Neuronal stem cell (in vitro differentiated cells): ENCODE measurements at regions not wholly inside any gene's neighbourhood (a gene's known extent, or its start where the extent isn't known, plus 50 kb on each side); places are given as distances from the start of the nearest gene placed in this dataset.

Source experiments
- DNase-seq: peaks from one replicate; pipeline ENCODE4 v3.0.0-alpha.2; 2013; ENCODE audit warnings: low spot score
- H2AFZ ChIP-seq: one replicate; pipeline ENCODE4 v1.6.1; 2013; ENCODE audit warnings: mild to moderate bottlenecking, low read length, inconsistent platforms
- H2AK5ac ChIP-seq: 2 replicates; pipeline ENCODE4 v1.6.1; 2013; ENCODE audit warnings: low read depth, mild to moderate bottlenecking, inconsistent platforms, low read length, moderate library complexity, mixed read lengths
- H2BK120ac ChIP-seq: 2 replicates; pipeline ENCODE4 v1.6.1; 2013; ENCODE audit warnings: low read depth, mild to moderate bottlenecking, inconsistent platforms, low read length, moderate library complexity, mixed read lengths
- H2BK12ac ChIP-seq: one replicate; pipeline ENCODE4 v1.6.1; 2013; ENCODE audit warnings: low read length, inconsistent platforms
- H2BK15ac ChIP-seq: 2 replicates; pipeline ENCODE4 v1.6.1; 2013; ENCODE audit warnings: mild to moderate bottlenecking, low read length, inconsistent platforms, mixed read lengths
- H2BK5ac ChIP-seq: one replicate; pipeline ENCODE4 v1.6.1; 2013; ENCODE audit warnings: inconsistent platforms, mild to moderate bottlenecking, low read length, moderate library complexity
- H3K14ac ChIP-seq: one replicate; pipeline ENCODE4 v1.6.1; 2013; ENCODE audit warnings: low read length, inconsistent platforms
- H3K18ac ChIP-seq: 2 replicates; pipeline ENCODE4 v1.6.1; 2013; ENCODE audit warnings: low read length, inconsistent platforms
- H3K23ac ChIP-seq: 2 replicates; pipeline ENCODE4 v1.6.1; 2013; ENCODE audit warnings: low read depth, mild to moderate bottlenecking, mixed read lengths, low read length, inconsistent platforms; ENCODE audit not compliant: poor library complexity
- H3K27ac ChIP-seq: replicated peaks from 3 replicates; pipeline ENCODE4 v1.5.1; 2013; ENCODE audit warnings: low read length, inconsistent platforms
- H3K27me3 ChIP-seq, 3 experiments: 2 replicates each; pipeline ENCODE4 v1.6.1; 2013; ENCODE audit warnings: low read length in 3 of 3, mild to moderate bottlenecking in 2 of 3, inconsistent platforms in 1 of 3, low read depth in 1 of 3, mixed read lengths in 1 of 3, moderate library complexity in 1 of 3; ENCODE audit not compliant: control insufficient read depth in 3 of 3, insufficient read depth in 3 of 3
- H3K36me3 ChIP-seq, 2 donors: replicated peaks in 1 of 2; 2 replicates each; pipeline ENCODE4 v1.6.1; 2013; ENCODE audit warnings: low read length in 2 of 2; ENCODE audit not compliant: control insufficient read depth in 2 of 2, insufficient read depth in 2 of 2
- H3K4ac ChIP-seq: 2 replicates; pipeline ENCODE4 v1.6.1; 2013; ENCODE audit warnings: inconsistent platforms, mild to moderate bottlenecking, low read length, moderate library complexity
- H3K4me1 ChIP-seq, 2 donors: 1 replicate in 1 of 2; 2 replicates in 1 of 2; pipeline ENCODE4 v1.6.1; 2013; ENCODE audit warnings: low read length in 2 of 2, low read depth in 1 of 2; ENCODE audit not compliant: control insufficient read depth in 2 of 2, insufficient read depth in 1 of 2
- H3K4me2 ChIP-seq: one replicate; pipeline ENCODE4 v1.6.1; 2013; ENCODE audit warnings: mild to moderate bottlenecking, low read length, inconsistent platforms; ENCODE audit not compliant: insufficient read depth, poor library complexity, severe bottlenecking
- H3K4me3 ChIP-seq, 2 donors: 2 replicates each; pipeline ENCODE4 v1.5.1; 2013; ENCODE audit warnings: low read length in 2 of 2, mild to moderate bottlenecking in 2 of 2, inconsistent platforms in 1 of 2, moderate library complexity in 1 of 2
- H3K79me1 ChIP-seq: one replicate; pipeline ENCODE4 v1.6.1; 2013; ENCODE audit warnings: low read depth, mild to moderate bottlenecking, inconsistent platforms, low read length, moderate library complexity
- H3K9ac ChIP-seq: one replicate; pipeline ENCODE4 v1.6.1; 2013; ENCODE audit warnings: mild to moderate bottlenecking, low read depth, low read length, inconsistent platforms; ENCODE audit not compliant: poor library complexity
- H3K9me3 ChIP-seq, 2 donors: replicated peaks in 1 of 2; 2 replicates each; pipeline versions ENCODE3 to v1.6.1; 2013; ENCODE audit warnings: low read length in 2 of 2, mild to moderate bottlenecking in 2 of 2, inconsistent platforms in 1 of 2, low read depth in 1 of 2, mixed read lengths in 1 of 2, moderate library complexity in 1 of 2; ENCODE audit not compliant: control insufficient read depth in 2 of 2, insufficient read depth in 1 of 2
- H4K8ac ChIP-seq: one replicate; pipeline ENCODE4 v1.6.1; 2013; ENCODE audit warnings: low read depth, mild to moderate bottlenecking, inconsistent platforms, low read length, moderate library complexity
- H4K91ac ChIP-seq: one replicate; pipeline ENCODE4 v1.6.1; 2013; ENCODE audit warnings: low read length, low read depth, mild to moderate bottlenecking, inconsistent platforms; ENCODE audit not compliant: poor library complexity
- WGBS, 2 donors: extraction: QIAGEN DNeasy Blood & Tissue Kit; methylation state at CpG; one replicate each; pipeline ENCODE4 v1.1.7; 2013; ENCODE audit warnings: missing lambda C conversion rate in 2 of 2, mixed read lengths in 1 of 2; ENCODE audit not compliant: insufficient read length in 2 of 2, insufficient replicate concordance in 1 of 2; ENCODE audit errors: extremely low coverage in 2 of 2; 5-methylcytosine and 5-hydroxymethylcytosine counted together

- Histone ChIP-seq H3K4me3 (no peak overlapping the region), H2AFZ (no peak overlapping the region)
- no CpG with 5 or more reads among the region's 1 CpG for WGBS, 2 donors
Measured at GRCh38 chr13:76471486-76471885, 414.7 kb downstream of the KCTD12 start.

GRCh38 chr13:76470991-76471390, 415.2 kb downstream of the KCTD12 start:
- H3K4me3 ChIP-seq, result no peak overlapping the region
- no peak overlapping the region for H4K91ac ChIP-seq
- no peaks in the 10 kb centered on the region for H3K36me3 ChIP-seq
- no peaks in the 10 kb centered on the region for H3K27me3 ChIP-seq
- no peak for DNase-seq
- no peak overlapping the region for H2BK15ac ChIP-seq
- H3K14ac ChIP-seq, result no peak overlapping the region
- no peaks in the 10 kb centered on the region for H3K79me1 ChIP-seq
- H4K8ac ChIP-seq, result no peak overlapping the region
- H3K9ac ChIP-seq, result no peak overlapping the region
- no peak overlapping the region for H2BK120ac ChIP-seq
- no peaks in the 10 kb centered on the region for H3K9me3 ChIP-seq
- H3K4me1 ChIP-seq, result no peaks in the 10 kb centered on the region
- WGBS, 2 donors, result no CpG with 5 or more reads among the region's 6 CpGs
- H3K4me2 ChIP-seq, result no peak overlapping the region
- no peak overlapping the region for H3K4ac ChIP-seq
- no peak overlapping the region for H2BK12ac ChIP-seq
- H3K18ac ChIP-seq, result no peak overlapping the region
- no peak overlapping the region for H3K23ac ChIP-seq
- no peak overlapping the region for H2AK5ac ChIP-seq
- no peak overlapping the region for H2BK5ac ChIP-seq
- H3K27ac ChIP-seq, result no peak overlapping the region
- H2AFZ ChIP-seq, result no peak overlapping the region

More at GRCh38 chr13:76471486-76471885, 414.7 kb downstream of the KCTD12 start:
- H2BK5ac ChIP-seq, result no peak overlapping the region
- no peak overlapping the region for H3K23ac ChIP-seq
- no peak overlapping the region for H3K14ac ChIP-seq
- H3K4me2 ChIP-seq, result no peak overlapping the region
- no peak overlapping the region for H3K27ac ChIP-seq
- no peaks in the 10 kb centered on the region for H3K27me3 ChIP-seq
- no peak overlapping the region for H3K18ac ChIP-seq
- no peaks in the 10 kb centered on the region for H3K36me3 ChIP-seq
- no peak overlapping the region for H3K9ac ChIP-seq
- no peak for DNase-seq
- no peaks in the 10 kb centered on the region for H3K4me1 ChIP-seq
- H2BK120ac ChIP-seq, result no peak overlapping the region
- no peak overlapping the region for H3K4ac ChIP-seq
- no peak overlapping the region for H2BK12ac ChIP-seq
- no peak overlapping the region for H4K8ac ChIP-seq
- H2BK15ac ChIP-seq, result no peak overlapping the region
- H4K91ac ChIP-seq, result no peak overlapping the region
- no peaks in the 10 kb centered on the region for H3K79me1 ChIP-seq
- no peaks in the 10 kb centered on the region for H3K9me3 ChIP-seq
- no peak overlapping the region for H2AK5ac ChIP-seq

DNA sequence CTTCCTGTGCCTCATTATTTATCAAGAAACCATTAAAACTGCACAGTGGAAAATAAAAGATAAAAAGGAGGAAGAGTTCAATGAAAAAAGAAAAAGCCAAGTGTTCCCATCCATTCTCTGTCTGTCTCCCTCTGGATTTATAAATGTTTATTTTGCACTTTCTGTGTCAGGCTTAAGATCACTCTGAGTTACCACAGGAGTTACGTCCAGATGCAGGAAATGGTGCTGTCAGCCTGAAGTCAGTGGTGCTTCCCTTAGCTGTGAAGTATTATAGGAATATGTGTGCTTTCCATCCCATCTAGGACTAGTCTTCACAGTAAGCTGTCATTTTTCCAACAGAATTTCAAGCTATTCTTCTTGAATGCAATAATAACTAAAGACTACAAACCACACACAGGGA, 420.2 kb downstream of the KCTD12 start:
- Histone ChIP-seq H3K9me3 (no peaks in the 10 kb centered on the region), H2BK120ac (no peak overlapping the region), H3K27ac (no peak overlapping the region), H3K27me3 (no peaks in the 10 kb centered on the region), H4K91ac (no peak overlapping the region), H3K79me1 (no peaks in the 10 kb centered on the region), H2BK15ac (no peak overlapping the region), H2BK5ac (no peak overlapping the region), H3K4me1 (no peaks in the 10 kb centered on the region), H3K9ac (no peak overlapping the region), H2AFZ (no peak overlapping the region), H4K8ac (no peak overlapping the region), H3K4me2 (no peak overlapping the region), H3K4me3 (no peak overlapping the region), H3K23ac (no peak overlapping the region), H3K4ac (no peak overlapping the region), H3K36me3 (no peaks in the 10 kb centered on the region), H2BK12ac (no peak overlapping the region), H3K18ac (no peak overlapping the region), H2AK5ac (no peak overlapping the region), H3K14ac (no peak overlapping the region)
- no peak for DNase-seq
- WGBS, 2 donors, result no CpG with 5 or more reads among the region's 1 CpG

DNA sequence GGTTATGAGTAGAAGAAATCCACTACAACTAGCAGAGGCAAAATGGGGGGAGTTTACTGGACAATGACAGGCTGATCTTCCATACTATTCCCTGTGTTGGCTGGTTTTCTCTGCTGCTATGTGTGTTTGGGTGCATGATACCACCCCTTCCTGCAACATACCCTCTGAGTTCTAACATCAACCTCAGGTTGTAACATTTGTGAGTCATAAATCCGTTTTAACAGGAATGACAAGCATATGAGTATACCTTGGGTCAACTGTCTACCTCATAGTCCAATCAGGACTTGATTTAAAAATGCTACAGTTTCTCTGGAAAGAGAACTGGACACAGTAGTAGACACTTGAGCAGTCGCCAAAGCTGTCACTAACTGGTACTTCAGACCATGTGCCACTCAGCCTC, 422.9 kb downstream of the KCTD12 start:
- Histone ChIP-seq H2AFZ (no peak overlapping the region), H3K4ac (no peak overlapping the region), H3K9ac (no peak overlapping the region), H3K23ac (no peak overlapping the region), H3K14ac (no peak overlapping the region), H2AK5ac (no peak overlapping the region), H2BK5ac (no peak overlapping the region), H3K9me3 (no peaks in the 10 kb centered on the region), H3K79me1 (no peaks in the 10 kb centered on the region), H4K91ac (no peak overlapping the region), H3K36me3 (no peaks in the 10 kb centered on the region), H3K4me2 (no peak overlapping the region), H3K18ac (no peak overlapping the region), H3K27me3 (no peaks in the 10 kb centered on the region), H2BK120ac (no peak overlapping the region), H4K8ac (no peak overlapping the region), H3K27ac (no peak overlapping the region), H2BK12ac (no peak overlapping the region), H3K4me1 (no peaks in the 10 kb centered on the region), H3K4me3 (no peak overlapping the region), H2BK15ac (no peak overlapping the region)
- DNase-seq, result no peak
- WGBS, 2 donors, result no CpG with 5 or more reads among the region's 2 CpGs
